ENCODE measurements at regions not wholly inside any gene's neighbourhood (a gene's known extent, or its start where the extent isn't known, plus 50 kb on each side); places are given as distances from the start of the nearest gene placed in this dataset.

- intact Hi-C loops (cut with DNase I): no loop called here
- Histone ChIP-seq H3K4me3 (no peak overlapping the region), H3K27ac (peak overlapping the region in 2 of 4 donors; percentile 18 to 49), H3K36me3 (replicated peaks in 1 of 2; ENCODE audit: insufficient read depth in 1 of 2, low read depth in 2 of 2) (no peaks in the 10 kb centered on the region), H3K4me1 (peaks cover 9% of the 10 kb centered on the region), H3K9me3 (no peaks in the 10 kb centered on the region), H3K27me3 (no peaks in the 10 kb centered on the region)
- peak; percentile 61 to 78 (median 68) for DNase-seq
- TF ChIP-seq CTCF (IDR thresholded peaks at IDR 0.05) (no peak), POLR2A (IDR thresholded peaks at IDR 0.05) (no peak)
- WGBS, 2 donors: 33 to 50% methylated on average over 1 of the region's 1 CpG
- peak; percentile 81 for ATAC-seq
Measured at GRCh38 chr21:28624626-28625025, 368.1 kb downstream of the LTN1 start.

GRCh38 chr21:28617300-28617699, 375.4 kb downstream of the LTN1 start:
- no peaks in the 10 kb centered on the region for H3K27me3 ChIP-seq
- no peaks in the 10 kb centered on the region for H3K4me1 ChIP-seq
- no peak overlapping the region for H3K4me3 ChIP-seq
- H3K27ac ChIP-seq: no peak overlapping the region
- intact Hi-C loops (cut with DNase I): no loop called here
- TF ChIP-seq POLR2A (IDR thresholded peaks at IDR 0.05) (no peak), CTCF (IDR thresholded peaks at IDR 0.05) (no peak)
- no peaks in the 10 kb centered on the region for H3K9me3 ChIP-seq
- ATAC-seq: no peak
- no peak for DNase-seq
- no peaks in the 10 kb centered on the region for H3K36me3 ChIP-seq (replicated peaks in 1 of 2; ENCODE audit: insufficient read depth in 1 of 2, low read depth in 2 of 2)
- 92 to 94% methylated on average over 1 of the region's 1 CpG for WGBS, 2 donors

GRCh38 chr21:28615276-28615675, 377.4 kb downstream of the LTN1 start:
- no peak for TF ChIP-seq POLR2A (IDR thresholded peaks at IDR 0.05)
- no peak for TF ChIP-seq CTCF (IDR thresholded peaks at IDR 0.05)
- ATAC-seq (no peak), DNase-seq (no peak)
- Histone ChIP-seq H3K4me3 (no peak overlapping the region), H3K27me3 (no peaks in the 10 kb centered on the region), H3K27ac (no peak overlapping the region), H3K9me3 (no peaks in the 10 kb centered on the region), H3K4me1 (no peaks in the 10 kb centered on the region), H3K36me3 (replicated peaks in 1 of 2; ENCODE audit: insufficient read depth in 1 of 2, low read depth in 2 of 2) (no peaks in the 10 kb centered on the region)
- intact Hi-C loops (cut with DNase I): no loop called here
- 57 to 66% methylated on average over 3 of the region's 3 CpGs for WGBS, 2 donors

GRCh38 chr21:28614791-28615190, 377.9 kb downstream of the LTN1 start:
- ATAC-seq: no peak
- TF ChIP-seq CTCF (IDR thresholded peaks at IDR 0.05) (no peak), POLR2A (IDR thresholded peaks at IDR 0.05) (no peak)
- 58 to 67% methylated on average over 2 of the region's 2 CpGs for WGBS, 2 donors

GRCh38 chr21:28608646-28609045, 384.0 kb downstream of the LTN1 start:
- whole genome bisulfite sequencing, 2 donors: 68% methylated on average over 5 of the region's 5 CpGs
- ATAC-seq (no peak), DNase-seq (no peak)
- Histone ChIP-seq H3K27me3 (no peaks in the 10 kb centered on the region), H3K9me3 (no peaks in the 10 kb centered on the region), H3K36me3 (replicated peaks in 1 of 2; ENCODE audit: insufficient read depth in 1 of 2, low read depth in 2 of 2) (no peaks in the 10 kb centered on the region), H3K4me3 (no peak overlapping the region), H3K4me1 (no peaks in the 10 kb centered on the region), H3K27ac (no peak overlapping the region)
- TF ChIP-seq POLR2A (IDR thresholded peaks at IDR 0.05) (no peak), CTCF (IDR thresholded peaks at IDR 0.05) (no peak)
- intact Hi-C loops (cut with DNase I): no loop called here

More at GRCh38 chr21:28614791-28615190, 377.9 kb downstream of the LTN1 start:
- no peaks in the 10 kb centered on the region for H3K4me1 ChIP-seq
- no peaks in the 10 kb centered on the region for H3K36me3 ChIP-seq (replicated peaks in 1 of 2; ENCODE audit: insufficient read depth in 1 of 2, low read depth in 2 of 2)
- intact Hi-C loops (cut with DNase I): no loop called here
- no peaks in the 10 kb centered on the region for H3K9me3 ChIP-seq
- DNase-seq: no peak
- no peak overlapping the region for H3K27ac ChIP-seq
- H3K4me3 ChIP-seq: no peak overlapping the region
- H3K27me3 ChIP-seq: no peaks in the 10 kb centered on the region
